H1 (cell line): ENCODE measurements at regions not wholly inside any gene's neighbourhood (a gene's known extent, or its start where the extent isn't known, plus 50 kb on each side); places are given as distances from the start of the nearest gene placed in this dataset.
"Not testable (repeated sequence)": the region's sequence is repeated elsewhere in the genome, so short reads cannot be mapped to it uniquely, and the experiment has no call there.

ENCODE experiments used
- CTCF ChIA-PET: fragments of 300-600 bp; sonication (Branson Sonifier 250); formaldehyde crosslinking; loops from one replicate; lab custom pipeline; 2021; ENCODE audit not compliant: partially characterized antibody; lab: Charles Lee
- POLR2A ChIA-PET: fragments of 300-600 bp; sonication (Branson Sonifier 250); formaldehyde crosslinking; loops from one replicate; lab custom pipeline; 2021; ENCODE audit warnings: inconsistent platforms; ENCODE audit not compliant: partially characterized antibody; lab: Charles Lee
- DNase-seq, 2 experiments: peaks; one replicate each; pipeline versions ENCODE4 v3.0.0 to v3.0.0-alpha.2; 2010 to 2022; ENCODE audit warnings: low spot score in 2 of 2, low read depth in 1 of 2, mixed read lengths in 1 of 2
- FAIRE-seq: peaks from 2 replicates; lab custom pipeline; 2011; peaks lifted over from hg19 to GRCh38; lab: Jason Lieb, UNC
- H2AFZ ChIP-seq: 2 replicates; pipeline ENCODE4 v1.8.1; 2012; ENCODE audit warnings: low read length, inconsistent platforms
- H2AK5ac ChIP-seq: 2 replicates; pipeline ENCODE4 v1.6.1; 2013; ENCODE audit warnings: low read depth, low read length
- H2BK120ac ChIP-seq: replicated peaks from 2 replicates; pipeline ENCODE3; 2013; ENCODE audit warnings: low read depth, low read length, inconsistent platforms
- H2BK12ac ChIP-seq: 2 replicates; pipeline ENCODE4 v1.6.1; 2013; ENCODE audit warnings: low read depth, low read length
- H2BK15ac ChIP-seq: 2 replicates; pipeline ENCODE4 v1.6.1; 2013; ENCODE audit warnings: low read length
- H2BK20ac ChIP-seq: 2 replicates; pipeline ENCODE4 v1.6.1; 2013; ENCODE audit warnings: low read length
- H2BK5ac ChIP-seq: 2 replicates; pipeline ENCODE4 v1.6.1; 2013; ENCODE audit warnings: low read depth, low read length
- H3K14ac ChIP-seq: 2 replicates; pipeline ENCODE4 v1.6.1; 2013; ENCODE audit warnings: inconsistent platforms; ENCODE audit not compliant: insufficient read length
- H3K18ac ChIP-seq: 2 replicates; pipeline ENCODE4 v1.6.1; 2013; ENCODE audit warnings: low read length; ENCODE audit errors: extremely low read depth
- H3K23ac ChIP-seq: 2 replicates; pipeline ENCODE4 v1.6.1; 2013; ENCODE audit warnings: inconsistent platforms; ENCODE audit not compliant: insufficient read length
- H3K23me2 ChIP-seq: 2 replicates; pipeline ENCODE4 v1.6.1; 2013; ENCODE audit warnings: low read depth, low read length
- H3K27ac ChIP-seq: 2 replicates; pipeline ENCODE4 v1.6.1; 2011; ENCODE audit warnings: low read depth, low read length, inconsistent platforms
- H3K27me3 ChIP-seq, 4 experiments: replicated peaks in 1 of 4; 1 replicate in 1 of 4; 2 replicates in 3 of 4; pipeline versions ENCODE4 v1.6.1 to v1.8.1; 2011 to 2013; ENCODE audit warnings: low read length in 3 of 4, mild to moderate bottlenecking in 3 of 4, inconsistent platforms in 2 of 4, mixed read lengths in 2 of 4, moderate library complexity in 1 of 4; ENCODE audit not compliant: control insufficient read depth in 3 of 4, insufficient read depth in 3 of 4; ENCODE audit errors: extremely low read depth in 1 of 4
- H3K36me3 ChIP-seq, 4 experiments: 2 replicates each; pipeline versions ENCODE4 v1.6.1 to v1.8.1; 2011 to 2013; ENCODE audit warnings: mild to moderate bottlenecking in 4 of 4, low read length in 3 of 4, moderate library complexity in 2 of 4, control low read depth in 1 of 4, inconsistent platforms in 1 of 4; ENCODE audit not compliant: insufficient read depth in 4 of 4, control insufficient read depth in 2 of 4
- H3K4ac ChIP-seq: replicated peaks from 2 replicates; pipeline ENCODE3; 2013; ENCODE audit warnings: low read length, low read depth, mixed read lengths, inconsistent platforms; ENCODE audit not compliant: insufficient read length
- H3K4me1 ChIP-seq, 4 experiments: replicated peaks in 1 of 4; 1 replicate in 1 of 4; 2 replicates in 3 of 4; pipeline versions ENCODE4 v1.6.1 to v1.8.1; 2011 to 2013; ENCODE audit warnings: low read length in 3 of 4, inconsistent platforms in 2 of 4, mixed read lengths in 1 of 4; ENCODE audit not compliant: insufficient read depth in 4 of 4, control insufficient read depth in 3 of 4
- H3K4me2 ChIP-seq, 2 experiments: 2 replicates each; pipeline versions ENCODE4 v1.6.1 to v1.8.1; 2011 to 2013; ENCODE audit warnings: low read depth in 2 of 2, low read length in 2 of 2, control low read depth in 1 of 2, inconsistent platforms in 1 of 2, mild to moderate bottlenecking in 1 of 2; ENCODE audit not compliant: insufficient read depth in 1 of 2
- H3K4me3 ChIP-seq, 4 experiments: fragments of 200-600, 300-600 bp in 1 of 4; sonication (generic), shearing (Covaris generic), sonication (Bioruptor Twin) in 1 of 4; 2 replicates each; pipeline versions ENCODE4 v1.5.1 to v1.8.1; 2011 to 2016; ENCODE audit warnings: low read length in 4 of 4, low read depth in 3 of 4, control low read depth in 2 of 4, inconsistent platforms in 2 of 4, mild to moderate bottlenecking in 2 of 4, mixed read lengths in 1 of 4, moderate library complexity in 1 of 4; ENCODE audit not compliant: insufficient read depth in 2 of 4; ENCODE audit errors: extremely low read depth in 1 of 4
- H3K56ac ChIP-seq: replicated peaks from 2 replicates; pipeline ENCODE3; 2013; ENCODE audit warnings: low read depth, mild to moderate bottlenecking, mixed read lengths, low read length, inconsistent platforms; ENCODE audit not compliant: insufficient read length
- H3K79me1 ChIP-seq: 2 replicates; pipeline ENCODE4 v1.6.1; 2013; ENCODE audit warnings: low read depth, low read length, control low read depth
- H3K79me2 ChIP-seq, 2 experiments: 2 replicates each; pipeline versions ENCODE4 v1.6.1 to v1.8.1; 2012 to 2013; ENCODE audit warnings: low read length in 2 of 2, mild to moderate bottlenecking in 2 of 2, inconsistent platforms in 1 of 2; ENCODE audit not compliant: insufficient read depth in 2 of 2, control insufficient read depth in 1 of 2
- H3K9ac ChIP-seq, 4 experiments: replicated peaks in 1 of 4; 1 replicate in 1 of 4; 2 replicates in 3 of 4; pipeline versions ENCODE4 v1.6.1 to v1.8.1; 2011 to 2013; ENCODE audit warnings: low read depth in 3 of 4, low read length in 3 of 4, control low read depth in 2 of 4, mild to moderate bottlenecking in 2 of 4, moderate library complexity in 2 of 4, inconsistent platforms in 1 of 4; ENCODE audit errors: extremely low read depth in 1 of 4
- H3K9me3 ChIP-seq, 2 experiments: 2 replicates each; pipeline versions ENCODE4 v1.6.1 to v1.8.1; 2012 to 2013; ENCODE audit warnings: mild to moderate bottlenecking in 2 of 2, moderate library complexity in 2 of 2, control low read depth in 1 of 2, inconsistent platforms in 1 of 2, low read depth in 1 of 2, low read length in 1 of 2, mixed read lengths in 1 of 2; ENCODE audit not compliant: insufficient read depth in 2 of 2
- H4K20me1 ChIP-seq, 2 experiments: replicated peaks in 1 of 2; 2 replicates each; pipeline versions ENCODE3 to v1.8.1; 2011 to 2013; ENCODE audit warnings: inconsistent platforms in 2 of 2, low read length in 2 of 2, mild to moderate bottlenecking in 1 of 2; ENCODE audit not compliant: insufficient read depth in 2 of 2, control insufficient read depth in 1 of 2
- H4K5ac ChIP-seq: 2 replicates; pipeline ENCODE4 v1.6.1; 2013; ENCODE audit warnings: low read length, low read depth, mixed read lengths, inconsistent platforms; ENCODE audit not compliant: insufficient read length
- H4K8ac ChIP-seq: 2 replicates; pipeline ENCODE4 v1.8.0; 2013; ENCODE audit warnings: mild to moderate bottlenecking, moderate library complexity, low read length, inconsistent platforms; ENCODE audit not compliant: insufficient read depth; ENCODE audit errors: extremely low read depth
- H4K91ac ChIP-seq: replicated peaks from 2 replicates; pipeline ENCODE3; 2013; ENCODE audit warnings: low read length, mixed read lengths, inconsistent platforms; ENCODE audit not compliant: insufficient read length
- WGBS, 2 experiments: shearing (Covaris generic) in 1 of 2; methylation state at CpG; one replicate each; pipeline versions ENCODE4 v1.1.6 to v1.1.7; 2013 to 2015; ENCODE audit warnings: low lambda C conversion rate in 2 of 2, mixed read lengths in 2 of 2, inconsistent platforms in 1 of 2, low coverage in 1 of 2, missing lambda C conversion rate in 1 of 2; ENCODE audit not compliant: insufficient replicate concordance in 2 of 2, insufficient coverage in 1 of 2, insufficient read length in 1 of 2; ENCODE audit errors: extremely low coverage in 1 of 2, missing lambda C conversion rate in 1 of 2; 5-methylcytosine and 5-hydroxymethylcytosine counted together

- H4K8ac ChIP-seq, H2BK15ac ChIP-seq, H4K5ac ChIP-seq, H2BK120ac ChIP-seq, H3K23ac ChIP-seq, H2BK12ac ChIP-seq, H3K36me3 ChIP-seq, H3K56ac ChIP-seq, H2AK5ac ChIP-seq, DNase-seq, H3K4me1 ChIP-seq, H2BK5ac ChIP-seq, H3K4ac ChIP-seq, H3K4me2 ChIP-seq, CTCF ChIA-PET, H3K4me3 ChIP-seq, H3K27me3 ChIP-seq, H4K20me1 ChIP-seq, H3K79me2 ChIP-seq, FAIRE-seq, H3K18ac ChIP-seq, H2BK20ac ChIP-seq, POLR2A ChIA-PET, H3K79me1 ChIP-seq, H3K9ac ChIP-seq, H2AFZ ChIP-seq, H4K91ac ChIP-seq, H3K23me2 ChIP-seq, H3K27ac ChIP-seq, H3K14ac ChIP-seq: not testable (repeated sequence)
- peaks cover 0 to 46% of the 10 kb centered on the region in 2 experiments; a peak in 2 of 4 replicates for H3K9me3 ChIP-seq
- WGBS, 2 experiments: 95% methylated on average over 7 of the region's 47 CpGs; no CpG with 5 or more reads in 1 of the 2 experiments
Observed at GRCh38 chr9:41354060-41354934, 165.2 kb upstream of the ZNG1F start.

- H2AK5ac ChIP-seq, H3K4ac ChIP-seq, H3K23ac ChIP-seq, H4K5ac ChIP-seq, H3K9ac ChIP-seq, H4K8ac ChIP-seq, H2BK12ac ChIP-seq, H2BK5ac ChIP-seq, FAIRE-seq, H3K23me2 ChIP-seq, H3K27me3 ChIP-seq, CTCF ChIA-PET, H2BK15ac ChIP-seq, H3K4me2 ChIP-seq, H3K56ac ChIP-seq, H3K4me1 ChIP-seq, H2AFZ ChIP-seq, H3K4me3 ChIP-seq, H3K79me1 ChIP-seq, H4K91ac ChIP-seq, H2BK20ac ChIP-seq, H2BK120ac ChIP-seq, H3K14ac ChIP-seq, H3K36me3 ChIP-seq, H3K79me2 ChIP-seq, POLR2A ChIA-PET, H3K18ac ChIP-seq, DNase-seq, H3K27ac ChIP-seq, H4K20me1 ChIP-seq: not testable (repeated sequence)
- 96% methylated on average over 10 of the region's 20 CpGs; no CpG with 5 or more reads in 1 of the 2 experiments for WGBS, 2 experiments
- H3K9me3 ChIP-seq: peaks cover 0 to 44% of the 10 kb centered on the region in 2 experiments; a peak in 2 of 4 replicates
Observed at GRCh38 chr9:41353026-41353425, 163.9 kb upstream of the ZNG1F start.
